NCI-H524 (cell line): ENCODE measurements at regions not wholly inside any gene's neighbourhood (a gene's known extent, or its start where the extent isn't known, plus 50 kb on each side); places are given as distances from the start of the nearest gene placed in this dataset.
"Not testable (repeated sequence)": the region's sequence is repeated elsewhere in the genome, so short reads cannot be mapped to it uniquely, and the experiment has no call there.

Experiments used
- DNase-seq, 2 experiments: peaks; one replicate each; lab custom pipeline; 2025; lab: John Stamatoyannopoulos, UW

DNA sequence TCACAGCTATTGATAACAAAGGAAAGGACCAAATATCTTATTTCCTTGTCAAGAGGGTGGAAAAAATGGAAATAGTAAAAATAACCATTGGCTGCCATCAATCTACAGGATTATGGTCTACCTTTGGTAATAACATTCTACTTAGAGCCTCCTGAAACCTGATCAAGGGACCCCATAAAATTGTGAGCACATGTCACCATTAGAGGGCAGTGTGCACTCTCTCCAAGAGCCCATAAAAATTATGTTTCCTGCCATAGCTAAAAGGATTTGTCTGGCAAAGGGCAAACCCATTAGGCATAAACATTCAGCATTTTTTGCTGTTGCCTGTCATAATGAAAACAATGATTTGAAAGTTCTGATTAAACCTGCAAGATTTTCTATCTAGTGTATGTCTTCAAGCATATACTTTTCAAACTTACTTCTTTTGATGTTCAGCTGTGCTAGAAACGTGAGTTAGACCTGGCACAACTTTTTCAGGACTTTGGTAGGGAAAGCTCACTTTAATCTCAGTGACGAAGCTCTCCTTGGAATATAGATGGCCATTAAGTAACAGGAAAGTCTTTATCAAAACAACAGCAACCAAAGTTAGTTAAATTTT, 120.7 kb upstream of the ZFP64 start:
- DNase-seq, result peak; percentile 57 to 79

DNA sequence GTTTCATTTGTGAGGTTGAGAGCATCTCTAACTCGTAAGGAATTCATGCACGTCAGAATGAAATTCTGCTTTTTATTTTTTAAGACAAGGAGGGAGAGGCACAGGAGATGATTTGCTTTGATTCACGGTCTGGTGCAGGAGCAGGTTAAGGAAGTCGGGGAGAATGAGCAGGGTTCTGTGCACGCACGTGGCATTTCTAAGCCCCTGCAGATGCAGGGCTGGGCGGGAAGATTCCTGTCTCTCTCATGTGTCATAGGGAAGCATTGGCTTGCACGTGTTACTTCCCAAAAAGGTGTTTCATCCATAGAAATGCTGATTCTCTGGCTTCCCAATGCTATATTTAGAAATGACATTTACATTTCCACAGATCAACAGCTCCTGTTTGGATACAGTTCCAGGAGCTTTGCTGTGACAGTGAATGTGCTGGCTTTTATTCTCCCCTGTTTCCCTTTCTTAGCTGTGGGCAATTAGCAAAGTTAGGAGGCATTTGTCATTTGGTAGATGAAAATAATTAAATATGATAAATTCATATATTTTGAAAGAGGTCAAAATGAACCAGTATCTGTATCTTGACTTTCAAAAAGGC, 119.7 kb upstream of the ZFP64 start:
- no peak for DNase-seq

DNA sequence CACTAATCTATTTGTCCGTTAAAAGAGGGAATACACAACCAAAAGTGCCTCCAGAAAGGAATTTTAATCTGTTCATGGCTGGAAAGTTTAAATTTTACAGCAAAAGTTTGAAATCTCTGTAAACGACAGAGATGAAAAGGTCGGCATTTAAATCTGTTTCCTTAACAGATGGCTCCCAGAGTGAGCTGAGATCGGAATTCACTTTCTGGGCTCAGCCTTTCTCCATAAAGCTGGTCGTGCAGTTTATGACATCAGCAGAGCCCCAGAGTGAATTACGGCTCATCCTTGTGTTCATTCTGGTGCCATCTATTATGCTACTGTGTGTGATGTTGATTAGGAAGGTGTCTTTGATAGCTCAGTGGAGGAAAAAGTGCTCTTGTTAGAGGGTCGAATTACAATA, 117.6 kb upstream of the ZFP64 start:
- DNase-seq, result peak; percentile 45 to 64

DNA sequence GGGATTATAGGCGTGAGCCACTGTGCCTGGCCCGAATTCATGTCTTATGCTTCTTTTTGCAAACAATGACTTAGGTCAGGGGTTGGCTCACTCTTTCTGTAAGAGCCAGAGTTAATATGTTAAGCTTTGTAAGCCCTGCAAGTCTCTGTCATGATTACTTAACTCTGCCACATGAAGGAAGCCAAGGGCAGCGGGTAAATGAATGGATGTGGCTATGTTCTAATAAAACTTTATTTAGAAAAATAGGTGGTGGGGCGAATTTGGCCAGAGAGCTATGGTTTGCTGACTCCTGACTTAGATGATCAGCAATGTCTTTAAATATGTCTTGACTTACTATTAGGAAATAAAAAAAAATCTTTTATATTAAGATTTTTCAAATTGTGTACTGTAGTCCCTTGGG, 114.9 kb upstream of the ZFP64 start:
- no peak for DNase-seq

DNA sequence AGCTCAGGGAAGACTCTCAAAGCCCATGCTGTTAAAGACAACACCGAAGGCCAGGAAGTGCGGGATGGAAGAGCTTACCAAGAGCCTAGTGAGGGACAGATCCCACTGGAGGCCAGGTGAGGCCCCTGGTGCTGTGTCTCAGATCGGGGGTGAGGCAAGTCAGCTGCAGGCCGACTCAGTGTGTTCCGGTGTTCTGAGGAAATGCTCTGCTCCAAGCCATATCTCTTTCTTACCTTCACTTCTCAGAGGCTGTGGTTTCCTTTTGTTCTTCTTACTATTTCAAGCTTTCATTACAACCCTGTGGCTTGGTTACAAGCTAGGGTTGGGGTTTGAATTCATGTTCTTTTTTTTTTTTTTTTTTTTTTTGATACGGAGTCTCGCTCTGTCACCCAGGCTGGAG, 114.3 kb upstream of the ZFP64 start:
- DNase-seq, result no peak

DNA sequence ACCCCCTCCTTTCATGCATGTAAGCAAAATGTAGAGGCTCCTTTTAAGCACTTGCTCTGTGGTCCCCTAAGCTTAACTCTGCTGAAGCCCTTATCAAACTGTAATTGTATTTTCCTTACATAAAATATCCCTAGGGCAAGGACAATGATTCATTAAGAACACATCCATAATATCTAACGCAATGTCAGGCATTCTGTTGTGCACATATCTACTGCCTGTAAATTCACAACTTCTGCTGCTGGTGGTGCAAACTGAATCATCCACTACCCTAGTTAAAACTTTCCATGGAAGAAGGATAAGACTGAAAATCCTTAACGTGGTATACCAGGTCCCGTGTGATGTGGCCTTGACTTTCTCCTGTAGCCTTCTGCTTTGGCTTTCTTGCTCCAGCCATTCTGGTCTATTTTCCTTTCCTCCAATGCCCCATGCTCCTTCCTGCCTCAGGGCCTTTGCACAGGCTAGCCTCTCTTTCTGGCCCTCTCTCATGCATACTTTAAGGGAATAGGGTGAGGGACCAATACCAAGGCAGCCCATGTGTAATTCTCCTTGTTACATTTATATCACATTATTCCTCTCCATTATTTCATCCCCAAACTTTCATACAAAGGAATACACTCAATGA, 113.6 kb upstream of the ZFP64 start:
- DNase-seq, result no peak

DNA sequence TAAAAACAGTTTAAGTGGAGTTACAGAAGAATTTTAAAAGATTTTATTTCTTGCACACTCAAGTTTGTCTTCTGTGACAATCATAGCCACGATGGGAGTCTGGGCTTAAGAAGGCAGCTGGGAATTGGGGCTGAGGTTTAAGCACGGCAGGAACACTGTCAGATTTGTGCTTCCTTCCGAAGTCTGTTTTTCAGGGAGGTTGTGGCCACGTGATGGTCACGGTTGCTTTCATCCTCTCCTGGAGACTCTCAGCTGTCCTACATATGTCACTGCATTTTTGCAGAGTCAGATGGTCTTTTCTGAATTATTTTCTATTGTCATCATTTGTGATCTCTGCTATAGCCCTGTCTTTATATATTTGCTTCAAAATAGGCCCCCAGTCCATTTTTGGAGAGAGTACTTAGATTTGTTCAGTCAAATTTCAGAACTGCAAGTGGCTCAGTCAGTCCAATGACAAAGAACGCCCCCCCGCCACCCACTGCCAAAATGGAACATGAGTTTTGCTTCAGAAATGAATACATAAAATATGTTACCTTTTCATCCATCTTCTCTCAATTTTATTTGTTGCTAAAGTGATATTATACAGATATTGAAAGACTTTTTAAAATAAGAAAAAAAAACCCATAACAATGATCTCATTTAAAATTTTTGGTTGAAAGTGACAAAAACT, 111.8 kb upstream of the ZFP64 start:
- DNase-seq, result peak; percentile 56 to 86

DNA sequence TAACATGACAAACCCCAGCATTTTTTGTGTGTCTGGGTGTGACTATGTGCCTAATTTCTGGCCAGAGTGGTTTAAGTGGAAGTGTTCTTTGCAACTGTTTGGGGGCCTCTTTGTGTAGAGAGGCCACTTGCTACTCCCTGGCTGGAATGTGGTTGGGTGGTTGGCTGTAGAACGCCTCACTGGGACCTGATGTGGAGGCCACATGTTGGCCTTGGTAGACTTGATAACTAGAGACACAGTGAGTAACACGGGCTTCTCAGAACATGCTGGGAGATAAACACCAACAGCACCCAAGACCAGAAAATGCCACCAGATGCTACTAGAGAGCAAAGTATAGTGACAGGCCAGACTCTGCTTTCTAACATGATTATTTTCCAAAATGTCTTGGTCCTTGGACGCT, 111.2 kb upstream of the ZFP64 start:
- DNase-seq, result peak in 1 of 2 experiments; percentile 9

DNA sequence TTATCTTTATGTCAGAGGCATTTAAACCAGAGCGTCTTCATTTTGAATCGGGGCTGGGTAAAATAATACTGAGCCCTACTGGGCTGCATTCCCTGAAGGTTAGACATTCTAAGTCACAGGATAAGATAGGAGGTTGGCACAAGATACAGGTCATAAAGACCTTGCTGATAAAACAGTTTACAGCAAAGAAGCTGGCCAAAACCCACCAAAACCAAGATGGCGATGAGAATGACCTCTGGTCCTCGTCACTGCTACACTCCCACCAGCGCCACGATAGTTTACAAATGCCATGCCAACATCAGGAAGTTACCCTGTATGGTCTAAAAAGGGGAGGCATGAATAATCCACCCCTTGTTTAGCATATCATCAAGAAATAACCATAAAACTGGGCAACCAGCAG, 110.5 kb upstream of the ZFP64 start:
- not testable (repeated sequence) for DNase-seq

DNA sequence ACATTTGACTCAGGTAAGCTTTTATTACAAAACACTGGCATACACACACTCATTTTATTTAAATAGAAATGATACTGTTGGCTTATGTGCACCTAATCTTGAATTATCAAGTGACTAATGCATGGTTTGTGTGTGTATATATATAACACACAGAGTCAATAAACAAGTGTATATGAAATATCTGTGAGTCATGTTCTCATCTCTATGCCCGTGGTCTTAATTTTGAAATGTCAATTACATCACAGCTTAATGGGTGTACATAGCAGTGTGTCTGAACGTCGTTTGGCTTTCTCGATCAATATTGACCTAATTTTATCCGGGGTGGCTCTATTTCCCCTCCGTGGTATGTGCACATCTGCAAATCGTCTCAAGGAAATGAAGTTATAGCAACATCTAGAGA, 104.0 kb upstream of the ZFP64 start:
- DNase-seq, result no peak

DNA sequence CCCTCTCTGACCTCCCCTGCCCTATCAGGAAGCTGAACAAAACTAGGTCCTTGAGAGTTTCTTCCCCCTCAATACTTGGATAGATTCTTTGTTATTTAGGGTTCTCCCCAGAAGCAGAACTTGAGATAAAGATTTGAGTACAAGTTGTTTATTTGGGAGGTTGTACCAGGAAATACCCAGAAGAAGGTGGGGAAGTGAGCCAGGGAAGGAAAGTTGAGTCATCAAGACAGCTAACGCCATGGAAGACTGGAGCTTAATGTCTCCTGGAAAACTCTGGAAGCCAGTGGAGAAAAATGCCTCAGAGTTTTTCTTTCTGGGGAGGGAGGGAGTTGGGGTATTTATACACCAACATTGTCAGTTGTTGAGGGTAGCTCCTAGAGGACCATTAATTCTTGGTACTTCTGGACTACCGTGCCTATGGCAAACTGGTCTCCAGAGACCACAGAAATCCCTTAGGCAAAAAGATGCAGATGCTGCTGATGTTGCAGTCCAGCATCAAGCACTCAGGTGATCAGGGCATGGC, 102.6 kb upstream of the ZFP64 start:
- no peak for DNase-seq

DNA sequence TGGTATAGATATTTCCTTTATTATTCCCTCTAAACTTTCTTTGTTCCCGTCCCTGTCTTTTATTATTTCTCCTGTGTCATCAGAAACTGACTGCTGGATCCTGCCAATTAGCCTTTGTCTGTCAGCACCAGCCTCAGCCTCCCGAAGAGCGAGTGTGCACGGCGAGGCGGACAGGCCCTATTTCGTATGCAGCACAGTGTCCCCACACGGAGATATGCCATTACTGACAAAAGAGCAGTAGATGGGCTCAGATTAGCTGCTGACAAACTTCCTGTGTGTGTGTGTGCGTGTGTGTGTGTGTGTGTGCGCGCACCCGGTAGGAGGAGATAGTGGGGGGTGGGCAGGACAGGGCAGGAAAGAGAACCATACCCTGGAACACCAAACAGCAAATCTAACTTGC, 99.5 kb upstream of the ZFP64 start:
- DNase-seq, result no peak

DNA sequence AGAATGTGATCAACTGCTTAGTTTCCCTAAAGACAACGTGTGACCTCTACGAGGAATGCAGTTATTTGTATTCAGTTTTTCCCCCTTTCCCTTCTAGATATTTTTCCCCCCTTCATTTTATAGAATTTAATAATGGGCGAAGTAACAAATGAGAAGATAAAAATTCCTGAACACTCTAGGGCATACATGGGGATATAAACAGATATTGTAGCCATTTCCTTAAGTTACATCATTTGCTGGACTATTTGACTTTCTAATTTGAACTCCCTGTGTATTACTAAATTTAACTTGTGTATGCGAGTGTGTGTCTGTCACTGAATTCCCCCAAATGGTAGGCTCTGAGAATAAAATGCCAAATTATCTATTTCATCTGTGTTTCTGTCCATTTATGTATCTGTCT, 99.0 kb upstream of the ZFP64 start:
- DNase-seq, result no peak

DNA sequence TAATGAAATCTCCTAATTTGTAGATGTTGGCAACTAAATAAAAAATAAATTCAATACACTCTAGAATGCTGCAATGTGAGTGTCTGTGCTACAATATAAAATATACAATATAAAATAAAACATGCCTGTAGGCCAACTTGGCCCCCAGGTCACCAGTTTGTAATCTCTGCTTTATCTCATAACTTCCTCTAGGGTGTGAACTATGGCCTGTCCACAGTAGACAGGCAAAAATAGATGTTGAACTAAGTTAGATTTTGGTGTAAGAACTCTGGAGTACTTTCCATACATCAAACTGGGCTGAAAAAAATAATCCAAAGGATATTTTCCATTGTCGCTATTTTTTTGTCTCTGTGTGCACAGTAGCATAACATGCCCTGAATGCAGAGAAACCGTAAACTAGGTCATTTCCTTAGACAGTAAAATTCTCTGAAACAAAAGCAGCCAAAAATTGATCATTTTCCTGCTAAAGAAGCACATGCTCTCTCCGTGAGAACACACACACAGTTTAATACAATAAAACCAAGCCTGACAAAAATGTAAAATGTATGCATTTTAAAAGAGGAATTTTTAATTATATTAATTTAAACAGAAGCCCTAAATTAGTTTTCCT, 98.5 kb upstream of the ZFP64 start:
- no peak for DNase-seq

DNA sequence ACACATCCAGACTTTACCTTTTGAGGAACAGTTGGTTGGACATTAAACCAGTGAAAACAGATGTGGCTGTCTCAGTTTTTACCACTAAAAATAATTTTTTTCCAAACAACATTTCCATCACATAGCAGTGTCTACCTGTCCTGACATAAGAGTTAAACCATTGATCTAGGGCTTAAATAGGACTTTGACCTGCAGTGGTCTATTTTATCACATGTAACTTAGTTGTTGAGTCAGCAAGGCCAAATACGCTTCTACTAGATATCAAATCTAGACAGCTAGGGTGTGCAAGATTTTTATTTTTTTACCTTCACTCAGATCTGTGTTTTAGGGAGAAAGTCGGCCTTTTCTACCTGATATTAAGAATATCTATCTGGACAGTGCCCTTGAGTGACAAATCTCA, 88.8 kb upstream of the ZFP64 start:
- no peak for DNase-seq

DNA sequence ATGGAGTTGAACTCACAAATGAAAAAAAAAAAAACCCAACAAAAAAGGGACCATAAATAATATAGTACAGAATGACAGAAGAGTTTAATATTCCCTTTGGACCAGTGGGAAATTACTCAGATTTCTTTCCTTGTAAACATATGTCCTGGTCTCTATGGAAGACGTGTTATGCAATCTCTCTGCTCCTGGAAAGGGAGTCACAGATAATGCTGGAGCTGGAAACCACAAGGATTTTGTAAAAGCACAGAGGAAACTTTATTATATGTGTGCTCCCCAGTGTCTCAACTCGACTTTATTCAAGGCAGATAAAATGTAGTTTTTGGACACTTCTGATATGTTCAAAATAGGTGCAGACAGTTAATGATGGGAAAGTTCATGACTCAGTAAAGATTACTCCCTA, 88.1 kb upstream of the ZFP64 start:
- DNase-seq, result no peak

DNA sequence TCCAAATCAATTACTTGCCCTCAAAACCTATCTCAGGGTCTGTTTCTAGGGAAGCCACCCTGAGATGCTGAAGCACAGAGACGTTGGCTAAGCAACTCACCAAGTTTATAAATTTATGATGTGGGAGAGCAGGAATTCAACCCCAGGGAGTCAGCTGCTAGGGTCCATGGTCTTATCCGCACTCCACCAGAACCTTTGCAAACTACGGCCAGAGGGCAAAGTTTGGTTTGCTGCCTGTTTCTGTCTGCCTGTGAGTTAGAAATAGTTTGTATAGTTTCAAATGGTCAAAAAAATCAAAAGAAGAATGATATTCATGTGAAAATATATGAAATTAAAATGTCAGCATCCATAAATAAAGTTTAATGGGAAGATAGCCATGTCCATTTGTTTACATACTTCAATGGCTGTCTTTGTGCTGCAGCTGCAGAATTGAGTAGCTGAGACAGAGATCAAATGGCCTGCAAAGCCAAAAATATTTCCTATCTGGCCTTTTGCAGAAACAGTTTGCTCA, 83.7 kb upstream of the ZFP64 start:
- no peak for DNase-seq

DNA sequence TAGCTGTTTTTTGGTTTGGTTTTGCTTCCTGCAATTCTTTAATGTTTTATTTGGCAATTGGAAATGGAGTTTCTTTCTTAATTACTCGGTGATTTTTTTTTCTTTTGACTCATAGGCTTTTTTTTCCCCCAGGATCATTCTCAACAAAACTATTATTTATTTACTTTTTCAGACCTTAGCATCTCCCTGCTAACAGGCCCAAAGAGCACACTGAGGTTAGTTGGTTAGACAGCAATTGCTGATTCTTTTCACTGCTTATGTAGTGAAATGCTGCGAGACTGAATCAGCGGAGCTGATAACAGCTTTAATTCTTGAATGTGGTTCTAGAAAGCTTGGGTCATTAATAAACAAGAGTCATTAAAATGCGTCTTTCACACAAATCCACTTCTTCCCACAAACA, 79.1 kb upstream of the ZFP64 start:
- no peak for DNase-seq

DNA sequence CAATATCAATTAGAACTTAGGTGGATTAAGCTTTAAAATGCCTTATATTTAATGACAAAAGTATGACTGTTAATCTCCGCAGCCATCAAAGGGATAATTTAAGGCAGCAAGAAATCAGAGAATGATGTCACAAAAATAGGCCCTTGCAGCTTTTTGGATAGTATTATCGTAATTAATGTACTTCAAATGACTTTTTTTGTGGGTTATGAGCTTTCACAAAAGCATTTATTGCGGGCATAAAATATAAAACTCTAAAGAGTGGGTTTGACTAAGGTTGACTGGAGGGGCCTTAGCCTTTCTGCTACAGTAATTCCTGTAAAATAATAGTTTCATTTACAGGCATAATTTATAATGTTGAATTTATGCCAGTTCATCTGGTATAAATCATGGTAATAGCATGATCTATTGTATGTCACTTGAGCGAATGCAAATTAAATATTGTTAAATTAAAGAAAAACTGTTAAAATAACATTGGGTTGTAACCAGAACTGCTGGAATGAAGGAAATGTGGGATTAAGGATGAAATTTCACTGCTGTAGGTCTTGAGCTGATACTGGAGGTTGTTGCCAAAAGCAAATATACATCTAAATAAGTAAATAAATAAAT, 78.5 kb upstream of the ZFP64 start:
- peak in 1 of 2 experiments; percentile 31 for DNase-seq

DNA sequence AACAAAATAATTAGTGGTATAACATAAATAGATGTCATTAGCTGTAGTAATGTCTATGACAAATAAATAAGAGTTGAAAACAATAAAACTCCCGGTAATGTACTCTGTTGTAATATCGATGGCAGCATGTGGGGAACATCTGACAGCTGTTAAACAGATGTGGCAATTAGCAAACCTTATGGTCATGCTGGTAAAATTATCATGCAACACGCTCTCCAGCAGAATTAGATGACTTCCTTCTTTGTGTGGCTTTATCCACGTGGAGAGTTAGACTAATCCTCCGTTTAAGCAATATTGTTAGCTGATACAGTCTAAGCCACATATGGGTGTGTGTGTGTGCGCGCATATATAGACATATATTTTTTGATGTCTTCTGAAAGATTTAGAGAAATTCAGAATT, 77.7 kb upstream of the ZFP64 start:
- peak; percentile 91 to 97 for DNase-seq

DNA sequence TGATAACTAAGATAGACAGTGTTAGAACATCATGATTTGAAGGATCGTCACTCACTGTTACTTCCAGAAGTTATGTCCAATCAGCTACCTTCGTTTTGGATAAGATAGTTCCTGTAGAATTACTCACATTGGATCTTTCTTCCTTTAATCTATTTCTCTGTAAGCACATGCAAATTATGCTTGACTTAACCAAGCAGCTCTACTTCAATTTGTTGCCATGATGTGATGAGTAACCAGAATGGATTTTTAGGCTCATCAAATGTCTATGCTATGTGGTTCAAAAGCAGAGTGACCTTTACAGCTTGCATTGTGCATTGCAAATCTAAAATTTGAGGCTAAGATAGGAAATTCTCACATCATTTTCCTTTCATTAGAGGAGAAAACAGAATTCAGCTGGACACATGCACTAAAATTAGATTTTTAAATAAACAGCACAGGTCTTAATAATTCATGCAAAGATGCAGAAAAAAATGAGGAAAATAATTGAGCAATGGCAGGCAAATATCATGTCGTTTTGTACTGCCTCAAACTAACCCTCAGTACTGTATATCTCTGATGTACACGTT, 76.7 kb upstream of the ZFP64 start:
- no peak for DNase-seq

DNA sequence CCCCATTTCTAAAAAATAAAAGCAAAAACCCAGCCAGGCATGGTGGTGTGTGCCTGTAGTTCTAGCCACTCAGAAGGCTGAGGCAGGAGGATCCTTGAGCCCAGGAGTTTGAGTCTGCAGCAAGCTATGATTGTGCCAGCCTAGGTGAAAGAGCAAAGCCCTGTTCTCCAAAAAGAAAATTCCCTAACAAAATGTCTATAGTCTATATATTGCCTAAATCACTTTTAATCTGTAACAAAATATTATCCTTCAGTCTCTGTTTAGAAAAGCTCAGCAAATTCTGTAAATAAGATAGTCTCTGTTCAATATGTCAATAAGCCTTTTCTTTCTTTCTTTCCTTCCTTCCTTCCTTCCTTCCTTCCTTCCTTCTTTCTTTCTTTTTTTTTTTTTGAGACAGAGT, 75.8 kb upstream of the ZFP64 start:
- DNase-seq, result no peak
